ENCODE measurements at regions not wholly inside any gene's neighbourhood (a gene's known extent, or its start where the extent isn't known, plus 50 kb on each side); places are given as distances from the start of the nearest gene placed in this dataset.
"Not testable (repeated sequence)": the region's sequence is repeated elsewhere in the genome, so short reads cannot be mapped to it uniquely, and the experiment has no call there.

DNA sequence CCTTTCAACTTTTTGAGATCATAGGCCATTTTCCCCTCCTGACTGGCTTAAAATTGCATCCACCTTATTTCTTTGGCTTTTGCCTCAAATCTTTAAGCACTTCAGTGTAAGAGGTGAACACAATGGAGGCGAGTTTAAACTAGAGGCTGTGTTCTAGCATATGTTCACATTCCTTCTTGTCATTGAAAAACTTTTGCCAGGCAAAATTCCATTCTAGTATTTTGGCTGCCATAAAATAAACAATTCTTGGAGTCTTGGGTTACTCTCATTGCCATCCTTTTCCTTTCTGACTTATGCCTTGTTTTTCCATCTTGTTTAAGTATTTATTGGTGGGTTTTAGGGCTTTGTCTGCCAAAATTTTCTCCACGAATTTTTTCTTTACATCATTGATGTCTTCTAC lies 137.3 kb upstream of the ANXA10 start:
- DNase-seq: no peak

DNA sequence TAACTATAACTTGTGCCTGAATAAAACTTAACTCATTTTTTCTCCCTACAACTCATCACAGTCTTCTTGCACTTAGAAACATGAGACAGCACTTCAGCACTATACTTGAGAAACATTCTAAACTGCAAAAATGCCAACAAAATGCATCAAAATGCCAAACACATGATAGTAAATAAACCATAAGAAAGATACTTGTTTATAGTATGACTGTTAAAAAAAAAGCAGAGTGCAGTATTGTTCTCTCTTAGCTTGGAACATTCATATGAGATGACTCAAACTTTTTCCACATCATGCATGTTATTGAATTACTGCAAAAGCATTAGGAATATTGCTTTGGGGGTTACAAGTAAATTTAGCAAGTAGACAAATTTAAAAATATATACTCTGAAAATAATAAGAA lies 135.7 kb upstream of the ANXA10 start:
- DNase-seq: no peak

DNA sequence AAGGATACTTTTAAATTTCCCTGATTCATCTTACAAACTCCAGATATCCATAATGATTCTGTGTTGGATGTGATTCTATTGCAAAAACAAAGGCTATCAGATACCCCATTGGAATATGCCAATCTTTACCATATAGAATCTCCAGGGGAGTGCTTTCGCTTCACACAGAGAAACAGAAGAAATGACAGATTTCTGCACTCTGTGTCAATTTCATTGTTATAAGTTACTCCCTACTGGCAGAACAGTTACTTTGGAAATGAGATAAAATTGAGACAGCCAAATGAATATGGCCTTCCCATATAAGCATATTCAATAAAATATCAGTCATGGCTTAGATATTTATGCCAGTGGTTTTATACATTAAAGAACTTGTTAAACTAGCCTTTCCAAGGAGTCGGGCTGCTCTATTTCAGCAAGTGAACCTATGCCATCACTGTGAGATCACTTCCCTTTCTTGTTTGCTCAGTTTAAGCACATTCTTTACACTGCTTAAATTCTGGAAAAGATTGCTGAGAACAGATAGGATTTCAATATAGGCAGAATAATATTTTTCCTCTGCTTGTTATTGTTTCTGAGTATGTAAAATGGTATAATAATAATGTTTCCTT lies 127.5 kb upstream of the ANXA10 start:
- no peak for DNase-seq

DNA sequence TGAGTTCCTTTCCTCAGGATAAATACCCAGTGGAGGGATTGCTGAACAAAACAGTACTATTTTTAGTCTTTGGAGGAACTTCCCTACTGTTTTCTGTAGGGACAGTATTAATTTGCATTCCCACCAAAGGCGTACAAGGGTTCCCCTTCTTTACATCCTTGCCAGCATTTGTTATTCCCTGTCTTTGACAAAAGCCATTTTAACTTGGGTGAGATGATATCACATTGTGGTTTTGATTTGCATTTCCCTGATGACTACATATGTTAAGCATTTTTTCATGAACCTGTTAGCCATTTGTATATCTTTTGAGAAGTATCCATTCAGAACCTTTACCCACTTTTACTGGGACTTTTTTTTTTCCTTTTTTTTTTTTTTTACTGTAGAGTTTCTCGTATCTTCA lies 126.2 kb upstream of the ANXA10 start:
- DNase-seq: no peak

DNA sequence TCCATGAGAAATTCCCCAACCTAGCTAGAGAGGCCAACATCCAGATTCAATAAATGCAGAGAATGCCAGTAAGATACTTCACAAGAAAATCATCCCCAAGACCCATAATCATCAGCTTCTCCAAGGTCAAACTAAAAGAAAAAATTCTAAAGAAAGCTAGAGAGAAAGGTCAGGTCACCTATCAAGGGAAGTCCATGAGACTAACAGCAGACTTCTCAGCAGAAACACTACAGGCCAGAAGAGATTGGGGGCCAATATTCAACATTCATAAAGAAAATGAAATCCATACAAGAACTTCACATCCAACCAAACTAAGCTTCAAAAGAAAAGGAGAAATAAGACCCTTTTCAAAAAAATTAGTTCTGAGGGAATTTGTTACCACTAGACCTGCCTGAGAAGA lies 118.8 kb upstream of the ANXA10 start:
- no peak for DNase-seq

DNA sequence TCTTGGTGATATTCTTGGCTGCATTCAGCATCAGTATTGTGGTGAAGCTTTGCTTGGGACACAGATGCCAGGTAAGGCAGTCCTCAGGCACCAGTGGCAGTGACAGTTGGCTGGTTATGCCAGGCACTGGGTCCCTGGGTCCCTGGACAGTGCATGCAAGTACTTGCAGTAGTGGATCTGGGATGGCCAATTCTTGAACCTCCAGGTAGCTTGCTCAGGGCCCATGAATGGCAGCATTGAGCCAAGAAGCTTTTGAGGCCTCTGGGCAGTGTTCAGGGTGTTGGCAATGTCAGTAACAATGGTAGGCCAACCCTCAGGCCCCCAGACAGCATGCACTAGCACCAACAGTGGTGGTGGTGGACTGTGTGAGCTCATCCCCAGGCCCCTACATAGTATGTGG lies 106.8 kb upstream of the ANXA10 start:
- no peak for DNase-seq

DNA sequence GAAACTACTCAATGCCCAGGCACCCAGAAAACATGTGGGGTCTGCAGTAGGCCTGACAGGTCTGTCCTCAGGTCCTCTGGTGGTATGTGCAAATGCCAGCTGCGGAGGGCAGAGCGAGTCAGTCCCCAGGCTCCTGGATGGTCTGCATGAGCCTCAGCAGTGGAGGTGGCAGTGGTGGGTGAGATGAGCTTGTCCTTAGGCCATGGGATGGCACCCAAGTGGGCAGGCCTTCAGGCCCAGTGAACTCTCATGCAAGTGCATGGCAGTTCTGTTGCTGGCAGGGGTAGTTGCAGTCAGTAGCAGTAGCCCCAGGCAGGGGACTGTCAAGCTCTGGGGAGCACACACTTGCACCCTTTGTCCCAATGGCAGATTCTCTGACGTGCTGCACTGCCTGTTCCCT lies 106.3 kb upstream of the ANXA10 start:
- no peak for DNase-seq

DNA sequence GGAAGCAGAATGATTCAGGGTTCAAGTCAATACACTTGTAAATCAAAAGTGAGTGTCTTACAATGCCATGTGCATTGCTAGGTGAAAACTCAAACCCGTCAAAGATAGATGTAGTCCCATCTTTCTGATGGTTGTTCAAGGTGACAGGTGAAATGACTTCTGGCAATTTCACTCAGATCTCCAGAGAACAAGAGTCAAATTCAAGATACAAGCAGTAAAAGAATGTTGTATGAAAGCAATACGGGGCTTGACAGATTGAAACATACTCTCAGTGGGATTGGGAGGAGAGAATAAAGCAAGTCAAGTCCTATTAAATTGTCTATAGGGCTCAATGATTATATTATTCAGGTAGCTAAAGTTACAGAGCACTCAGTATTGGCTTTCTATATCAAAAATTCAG lies 105.1 kb upstream of the ANXA10 start:
- DNase-seq: no peak

DNA sequence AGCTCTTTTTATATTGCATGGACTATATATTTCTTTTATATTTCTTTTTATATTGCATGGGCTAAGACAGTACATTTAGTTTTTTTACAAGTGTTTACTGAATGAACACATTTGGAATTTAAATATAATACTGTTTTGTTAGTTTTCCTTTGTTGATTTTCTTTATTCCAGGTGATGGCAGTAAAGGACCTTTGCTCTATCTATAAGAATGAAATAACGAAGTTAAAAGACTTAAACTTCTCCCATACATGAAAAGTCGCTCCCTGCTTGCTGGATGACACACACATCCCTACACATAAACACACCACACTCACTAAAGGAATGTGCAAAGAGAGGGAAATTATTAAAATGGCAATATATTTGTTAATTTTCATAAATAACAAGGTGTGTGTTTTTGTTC lies 102.5 kb upstream of the ANXA10 start:
- DNase-seq: no peak

DNA sequence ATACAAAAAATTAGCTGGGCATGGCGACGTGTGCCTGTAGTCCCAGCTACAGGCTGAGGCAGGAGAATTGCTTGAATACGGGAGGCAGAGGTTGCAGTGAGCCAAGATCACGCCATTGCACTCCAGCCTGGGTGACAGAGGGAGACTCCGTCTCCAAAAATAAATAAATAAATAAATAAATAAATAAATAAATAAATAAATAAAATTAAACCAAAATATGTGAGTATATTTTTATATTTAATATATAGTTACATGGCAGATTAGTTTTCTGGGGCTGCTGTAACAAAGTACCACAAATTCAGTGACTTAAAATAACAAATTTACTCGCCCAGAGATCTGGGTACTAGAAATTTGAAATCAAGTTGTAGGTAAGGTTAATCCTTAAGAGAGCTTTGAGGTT lies 84.2 kb upstream of the ANXA10 start:
- not testable (repeated sequence) for DNase-seq

DNA sequence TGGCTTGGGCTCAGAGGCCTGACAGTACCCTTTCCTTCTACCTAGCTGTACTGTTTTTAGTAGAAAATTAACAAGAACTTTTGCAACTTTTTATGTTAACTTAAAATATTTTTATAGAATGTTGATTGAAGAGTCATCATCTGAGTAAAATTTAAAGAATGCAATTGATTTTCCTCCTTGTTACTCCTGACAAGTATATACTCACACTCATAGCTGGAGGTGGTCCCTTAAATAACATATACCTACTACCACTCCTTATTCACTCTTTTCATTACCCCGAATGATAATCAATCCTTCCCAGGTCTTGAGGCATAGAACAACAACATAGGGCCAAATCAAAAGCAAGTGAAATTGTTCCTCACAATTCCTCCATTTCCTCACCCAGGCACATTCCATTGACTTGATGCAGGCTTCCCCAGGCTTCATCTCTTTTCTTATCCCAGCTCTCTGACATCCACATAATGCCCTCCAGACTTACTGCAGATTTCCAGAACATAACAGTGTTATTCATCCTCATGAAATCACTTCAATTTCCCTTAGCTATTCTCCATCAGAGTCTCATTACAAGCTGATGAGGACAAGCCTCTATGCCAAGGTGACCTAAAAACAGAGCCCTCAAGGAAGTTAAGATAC lies 73.2 kb upstream of the ANXA10 start:
- no peak for DNase-seq

DNA sequence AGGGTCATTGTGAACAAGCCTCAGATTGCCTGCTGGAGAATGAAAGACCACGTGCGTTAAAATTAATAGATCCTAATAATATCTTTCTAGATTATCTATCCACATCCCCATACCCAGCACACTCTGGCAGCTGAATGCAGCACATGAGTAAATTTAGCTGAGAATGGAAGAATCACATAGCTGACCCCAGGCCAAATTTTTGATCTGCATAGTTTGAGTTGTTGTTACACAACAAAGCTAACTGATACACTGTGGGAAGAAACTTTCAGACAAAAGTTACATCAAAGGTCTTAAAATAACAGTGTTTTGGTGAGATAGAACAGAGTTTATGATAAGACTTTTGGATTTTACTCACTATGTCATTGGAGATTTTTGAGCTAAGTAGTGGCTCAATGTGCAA lies 72.4 kb upstream of the ANXA10 start:
- no peak for DNase-seq

DNA sequence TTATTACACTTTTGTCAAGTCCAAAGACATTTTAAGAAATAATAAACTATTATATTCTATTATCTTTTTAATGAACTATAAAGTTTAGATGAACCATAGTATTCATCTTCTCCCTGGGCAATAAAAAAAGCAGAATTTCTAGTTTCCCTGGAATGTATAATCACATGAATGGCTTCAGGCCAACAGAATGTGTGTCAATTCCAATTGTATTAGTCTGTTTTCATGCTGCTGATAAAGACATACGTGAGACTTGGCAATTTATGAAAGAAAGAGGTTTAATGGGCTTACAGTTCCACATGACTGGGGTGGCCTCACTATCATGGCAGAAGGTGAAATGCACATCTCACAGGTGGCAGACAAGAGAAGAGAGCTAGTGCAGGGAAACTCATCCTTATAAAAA lies 70.7 kb upstream of the ANXA10 start:
- no peak for DNase-seq

DNA sequence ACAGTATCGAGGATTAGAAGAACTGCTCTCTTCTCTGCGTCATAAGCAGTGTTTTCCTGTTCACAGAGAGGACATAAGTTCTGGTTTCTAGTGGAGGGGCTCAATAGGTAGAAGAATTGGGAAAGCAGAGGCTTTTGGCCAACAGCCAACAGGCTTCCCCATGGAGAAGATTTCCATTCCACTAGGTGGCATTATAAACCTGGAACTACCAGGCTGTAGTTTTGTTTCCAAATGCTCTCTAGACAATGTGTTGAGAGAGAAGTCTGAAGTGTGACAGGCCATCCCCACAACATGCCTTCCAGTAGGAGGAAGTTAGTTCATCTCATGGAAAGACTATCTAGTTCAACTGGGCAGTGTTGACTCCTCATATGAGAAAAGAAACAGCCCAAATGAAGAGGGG lies 63.8 kb upstream of the ANXA10 start:
- no peak for DNase-seq

DNA sequence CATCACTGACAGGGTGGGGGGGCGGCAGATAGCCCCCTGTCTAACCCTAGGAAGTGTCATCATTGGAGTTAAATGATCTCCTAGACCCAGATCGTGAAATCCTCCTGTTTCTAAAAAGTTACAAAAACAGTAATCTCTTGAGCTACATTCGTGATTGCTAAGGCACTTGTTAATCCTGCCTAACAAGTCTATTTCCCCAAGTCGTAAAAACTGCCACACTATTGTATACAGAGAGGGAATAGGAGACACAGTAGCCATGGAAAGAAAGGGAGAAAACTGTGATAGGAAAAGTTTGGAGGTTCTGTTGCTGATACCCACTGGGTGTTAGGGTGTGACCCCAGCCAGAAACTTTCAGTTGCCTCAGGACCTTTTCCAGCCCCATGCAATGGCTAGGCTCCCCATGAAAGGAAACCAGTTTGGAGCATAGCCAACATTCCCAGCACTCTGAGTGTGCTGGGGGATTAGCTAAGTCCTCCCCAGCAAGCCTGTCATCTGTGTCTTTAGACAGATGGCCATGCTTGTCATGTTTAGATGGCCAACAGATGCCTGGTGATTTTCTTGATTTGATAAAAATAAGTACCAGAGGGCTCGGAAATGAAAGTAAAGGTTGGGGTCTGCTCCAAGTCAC lies 63.3 kb upstream of the ANXA10 start:
- DNase-seq: no peak

DNA sequence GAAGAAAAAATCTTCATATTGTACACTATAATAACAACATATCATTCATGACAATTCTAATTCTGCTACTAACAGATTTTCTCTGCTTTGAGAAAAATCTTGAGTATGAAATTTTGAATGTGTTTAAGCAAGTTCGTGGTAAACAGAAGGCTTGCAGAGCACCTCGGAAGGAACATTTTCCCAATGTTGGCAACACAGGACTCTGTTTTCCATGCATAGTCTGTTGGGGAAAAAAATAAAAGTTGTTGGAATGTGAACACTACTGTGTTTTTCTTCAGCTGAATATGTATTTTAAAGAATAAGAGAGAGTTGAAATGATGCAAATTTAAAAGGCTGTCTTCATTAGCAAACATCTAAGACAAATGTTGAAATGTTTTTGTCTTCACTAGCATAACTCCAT lies 54.7 kb upstream of the ANXA10 start:
- no peak for DNase-seq

DNA sequence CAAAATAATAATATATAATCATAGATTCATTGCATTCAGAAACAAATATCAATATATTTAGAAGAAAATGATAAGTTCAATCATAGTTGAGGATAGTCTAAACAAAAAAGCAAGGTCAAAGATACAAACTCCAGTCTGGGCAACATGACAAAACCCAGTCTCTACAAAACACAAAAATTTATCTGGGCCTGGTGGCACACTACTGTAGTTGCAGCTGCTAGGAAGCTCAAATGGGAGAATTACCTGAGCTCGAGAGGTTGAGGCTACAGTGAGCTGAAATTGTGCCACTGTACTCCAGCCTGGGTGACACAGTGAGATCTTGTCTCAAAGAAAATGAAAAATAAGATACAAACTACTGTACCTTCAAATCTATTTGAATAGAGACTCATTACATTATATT lies 52.7 kb upstream of the ANXA10 start:
- DNase-seq: no peak

All from SHP77 treated with DMSO at 0.1 percent for 48 hours (cell line).